COLO829 (cell line): ENCODE measurements at regions not wholly inside any gene's neighbourhood (a gene's known extent, or its start where the extent isn't known, plus 50 kb on each side); places are given as distances from the start of the nearest gene placed in this dataset.

Source experiments
- DNase-seq: peaks from one replicate; pipeline ENCODE4 v3.0.0; 2012; ENCODE audit warnings: low spot score

- DNase-seq, result no peak
These were observed 299.9 kb upstream of the SFRP2 start for GRCh38 chr4:154088741-154089140.

GRCh38 chr4:154086247-154086646 lies 297.4 kb upstream of the SFRP2 start:
- DNase-seq, result no peak

- no peak for DNase-seq
These were observed 296.0 kb upstream of the SFRP2 start for GRCh38 chr4:154084864-154085263.

GRCh38 chr4:154082760-154083535 lies 294.1 kb upstream of the SFRP2 start:
- no peak for DNase-seq

GRCh38 chr4:154081391-154081790 lies 292.5 kb upstream of the SFRP2 start:
- DNase-seq, result no peak

- DNase-seq, result no peak
These were observed 289.8 kb upstream of the SFRP2 start for GRCh38 chr4:154078504-154079350.

- DNase-seq, result no peak
These were observed 288.0 kb upstream of the SFRP2 start for GRCh38 chr4:154076921-154077320.

- peak; percentile 25 for DNase-seq
These were observed 284.4 kb upstream of the SFRP2 start for GRCh38 chr4:154073107-154073822.

GRCh38 chr4:154067786-154068185 lies 278.9 kb upstream of the SFRP2 start:
- DNase-seq, result no peak

- DNase-seq, result no peak
These were observed 276.5 kb upstream of the SFRP2 start for GRCh38 chr4:154065368-154065767.

- DNase-seq, result no peak
These were observed 275.4 kb upstream of the SFRP2 start for GRCh38 chr4:154064244-154064643.

- no peak for DNase-seq
These were observed 260.7 kb upstream of the SFRP2 start for GRCh38 chr4:154049457-154050181.

- no peak for DNase-seq
These were observed 258.9 kb upstream of the SFRP2 start for GRCh38 chr4:154047733-154048132.

- no peak for DNase-seq
These were observed 256.0 kb upstream of the SFRP2 start for GRCh38 chr4:154044742-154045485.

GRCh38 chr4:154044108-154044531 lies 255.2 kb upstream of the SFRP2 start:
- DNase-seq, result no peak

- DNase-seq, result no peak
These were observed 252.8 kb upstream of the SFRP2 start for GRCh38 chr4:154041640-154042039.

GRCh38 chr4:154039435-154040343 lies 250.8 kb upstream of the SFRP2 start:
- DNase-seq, result no peak

GRCh38 chr4:154036856-154037255 lies 248.0 kb upstream of the SFRP2 start:
- no peak for DNase-seq

GRCh38 chr4:154035341-154035740 lies 246.5 kb upstream of the SFRP2 start:
- no peak for DNase-seq

- no peak for DNase-seq
These were observed 245.0 kb upstream of the SFRP2 start for GRCh38 chr4:154033921-154034320.
